Neuronal stem cell (in vitro differentiated cells): ENCODE measurements at regions not wholly inside any gene's neighbourhood (a gene's known extent, or its start where the extent isn't known, plus 50 kb on each side); places are given as distances from the start of the nearest gene placed in this dataset.

Experiments
- DNase-seq: peaks from one replicate; pipeline ENCODE4 v3.0.0-alpha.2; 2013; ENCODE audit warnings: low spot score
- H2AFZ ChIP-seq: one replicate; pipeline ENCODE4 v1.6.1; 2013; ENCODE audit warnings: mild to moderate bottlenecking, low read length, inconsistent platforms
- H2AK5ac ChIP-seq: 2 replicates; pipeline ENCODE4 v1.6.1; 2013; ENCODE audit warnings: low read depth, mild to moderate bottlenecking, inconsistent platforms, low read length, moderate library complexity, mixed read lengths
- H2BK120ac ChIP-seq: 2 replicates; pipeline ENCODE4 v1.6.1; 2013; ENCODE audit warnings: low read depth, mild to moderate bottlenecking, inconsistent platforms, low read length, moderate library complexity, mixed read lengths
- H2BK12ac ChIP-seq: one replicate; pipeline ENCODE4 v1.6.1; 2013; ENCODE audit warnings: low read length, inconsistent platforms
- H2BK15ac ChIP-seq: 2 replicates; pipeline ENCODE4 v1.6.1; 2013; ENCODE audit warnings: mild to moderate bottlenecking, low read length, inconsistent platforms, mixed read lengths
- H2BK5ac ChIP-seq: one replicate; pipeline ENCODE4 v1.6.1; 2013; ENCODE audit warnings: inconsistent platforms, mild to moderate bottlenecking, low read length, moderate library complexity
- H3K14ac ChIP-seq: one replicate; pipeline ENCODE4 v1.6.1; 2013; ENCODE audit warnings: low read length, inconsistent platforms
- H3K18ac ChIP-seq: 2 replicates; pipeline ENCODE4 v1.6.1; 2013; ENCODE audit warnings: low read length, inconsistent platforms
- H3K23ac ChIP-seq: 2 replicates; pipeline ENCODE4 v1.6.1; 2013; ENCODE audit warnings: low read depth, mild to moderate bottlenecking, mixed read lengths, low read length, inconsistent platforms; ENCODE audit not compliant: poor library complexity
- H3K27ac ChIP-seq: replicated peaks from 3 replicates; pipeline ENCODE4 v1.5.1; 2013; ENCODE audit warnings: low read length, inconsistent platforms
- H3K27me3 ChIP-seq, 3 experiments: 2 replicates each; pipeline ENCODE4 v1.6.1; 2013; ENCODE audit warnings: low read length in 3 of 3, mild to moderate bottlenecking in 2 of 3, inconsistent platforms in 1 of 3, low read depth in 1 of 3, mixed read lengths in 1 of 3, moderate library complexity in 1 of 3; ENCODE audit not compliant: control insufficient read depth in 3 of 3, insufficient read depth in 3 of 3
- H3K36me3 ChIP-seq, 2 donors: replicated peaks in 1 of 2; 2 replicates each; pipeline ENCODE4 v1.6.1; 2013; ENCODE audit warnings: low read length in 2 of 2; ENCODE audit not compliant: control insufficient read depth in 2 of 2, insufficient read depth in 2 of 2
- H3K4ac ChIP-seq: 2 replicates; pipeline ENCODE4 v1.6.1; 2013; ENCODE audit warnings: inconsistent platforms, mild to moderate bottlenecking, low read length, moderate library complexity
- H3K4me1 ChIP-seq, 2 donors: 1 replicate in 1 of 2; 2 replicates in 1 of 2; pipeline ENCODE4 v1.6.1; 2013; ENCODE audit warnings: low read length in 2 of 2, low read depth in 1 of 2; ENCODE audit not compliant: control insufficient read depth in 2 of 2, insufficient read depth in 1 of 2
- H3K4me2 ChIP-seq: one replicate; pipeline ENCODE4 v1.6.1; 2013; ENCODE audit warnings: mild to moderate bottlenecking, low read length, inconsistent platforms; ENCODE audit not compliant: insufficient read depth, poor library complexity, severe bottlenecking
- H3K4me3 ChIP-seq, 2 donors: 2 replicates each; pipeline ENCODE4 v1.5.1; 2013; ENCODE audit warnings: low read length in 2 of 2, mild to moderate bottlenecking in 2 of 2, inconsistent platforms in 1 of 2, moderate library complexity in 1 of 2
- H3K79me1 ChIP-seq: one replicate; pipeline ENCODE4 v1.6.1; 2013; ENCODE audit warnings: low read depth, mild to moderate bottlenecking, inconsistent platforms, low read length, moderate library complexity
- H3K9ac ChIP-seq: one replicate; pipeline ENCODE4 v1.6.1; 2013; ENCODE audit warnings: mild to moderate bottlenecking, low read depth, low read length, inconsistent platforms; ENCODE audit not compliant: poor library complexity
- H3K9me3 ChIP-seq, 2 donors: replicated peaks in 1 of 2; 2 replicates each; pipeline versions ENCODE3 to v1.6.1; 2013; ENCODE audit warnings: low read length in 2 of 2, mild to moderate bottlenecking in 2 of 2, inconsistent platforms in 1 of 2, low read depth in 1 of 2, mixed read lengths in 1 of 2, moderate library complexity in 1 of 2; ENCODE audit not compliant: control insufficient read depth in 2 of 2, insufficient read depth in 1 of 2
- H4K8ac ChIP-seq: one replicate; pipeline ENCODE4 v1.6.1; 2013; ENCODE audit warnings: low read depth, mild to moderate bottlenecking, inconsistent platforms, low read length, moderate library complexity
- H4K91ac ChIP-seq: one replicate; pipeline ENCODE4 v1.6.1; 2013; ENCODE audit warnings: low read length, low read depth, mild to moderate bottlenecking, inconsistent platforms; ENCODE audit not compliant: poor library complexity
- WGBS, 2 donors: extraction: QIAGEN DNeasy Blood & Tissue Kit; methylation state at CpG; one replicate each; pipeline ENCODE4 v1.1.7; 2013; ENCODE audit warnings: missing lambda C conversion rate in 2 of 2, mixed read lengths in 1 of 2; ENCODE audit not compliant: insufficient read length in 2 of 2, insufficient replicate concordance in 1 of 2; ENCODE audit errors: extremely low coverage in 2 of 2; 5-methylcytosine and 5-hydroxymethylcytosine counted together

- Histone ChIP-seq H3K23ac (no peak overlapping the region), H3K14ac (no peak overlapping the region), H2AFZ (no peak overlapping the region), H4K8ac (no peak overlapping the region), H4K91ac (no peak overlapping the region), H2BK5ac (no peak overlapping the region), H2AK5ac (no peak overlapping the region), H3K79me1 (no peaks in the 10 kb centered on the region), H3K27me3 (no peaks in the 10 kb centered on the region), H3K27ac (no peak overlapping the region), H2BK15ac (no peak overlapping the region), H3K18ac (no peak overlapping the region), H2BK120ac (no peak overlapping the region), H3K4ac (no peak overlapping the region), H3K9ac (no peak overlapping the region), H2BK12ac (no peak overlapping the region), H3K9me3 (no peaks in the 10 kb centered on the region), H3K4me1 (peaks cover 0 to 1% of the 10 kb centered on the region in 2 donors), H3K36me3 (no peaks in the 10 kb centered on the region), H3K4me3 (no peak overlapping the region), H3K4me2 (no peak overlapping the region)
- no peak for DNase-seq
- WGBS, 2 donors: no CpG with 5 or more reads among the region's 1 CpG
Measured at GRCh38 chr18:55041366-55041765, 82.1 kb upstream of the CCDC68 start.

- H3K4ac ChIP-seq: no peak overlapping the region
- no peak overlapping the region for H2AFZ ChIP-seq
- H3K4me2 ChIP-seq: no peak overlapping the region
- H4K91ac ChIP-seq: no peak overlapping the region
- no peak overlapping the region for H3K23ac ChIP-seq
- no peaks in the 10 kb centered on the region for H3K79me1 ChIP-seq
- WGBS, 2 donors: no CpG with 5 or more reads among the region's 1 CpG
- no peak overlapping the region for H3K9ac ChIP-seq
- no peak overlapping the region for H3K14ac ChIP-seq
- H2BK12ac ChIP-seq: no peak overlapping the region
- H3K4me1 ChIP-seq: peaks cover 0 to 1% of the 10 kb centered on the region in 2 donors
- no peak overlapping the region for H4K8ac ChIP-seq
- H3K36me3 ChIP-seq: no peaks in the 10 kb centered on the region
- H2BK15ac ChIP-seq: no peak overlapping the region
- H2AK5ac ChIP-seq: no peak overlapping the region
- no peak overlapping the region for H3K18ac ChIP-seq
- no peaks in the 10 kb centered on the region for H3K27me3 ChIP-seq
- H2BK120ac ChIP-seq: no peak overlapping the region
- H3K4me3 ChIP-seq: no peak overlapping the region
- H3K27ac ChIP-seq: no peak overlapping the region
- no peaks in the 10 kb centered on the region for H3K9me3 ChIP-seq
- DNase-seq: no peak
- no peak overlapping the region for H2BK5ac ChIP-seq
Measured at GRCh38 chr18:55038162-55038561, 78.9 kb upstream of the CCDC68 start.

DNA sequence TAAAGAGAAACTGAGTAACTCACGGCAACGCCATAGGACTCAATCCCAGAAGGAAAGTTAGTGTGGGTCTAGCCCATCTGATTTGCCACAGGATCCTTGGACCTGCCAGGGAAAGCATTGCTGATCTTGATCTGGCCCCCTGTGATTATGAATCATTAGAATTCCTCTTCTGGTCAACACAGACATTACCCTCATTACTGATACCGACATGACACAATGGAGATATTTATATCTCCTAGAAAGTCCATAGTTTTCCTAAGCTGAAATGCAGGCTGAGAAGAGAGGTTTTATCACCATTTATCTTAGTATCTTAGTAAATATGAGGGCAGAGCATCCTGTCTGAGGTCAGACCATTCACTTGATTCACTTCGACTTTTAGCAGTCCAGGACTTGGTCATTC lies 75.5 kb upstream of the CCDC68 start:
- Histone ChIP-seq H3K27me3 (no peaks in the 10 kb centered on the region), H2AFZ (no peak overlapping the region), H3K9me3 (no peaks in the 10 kb centered on the region), H2BK15ac (no peak overlapping the region), H3K36me3 (no peaks in the 10 kb centered on the region), H2BK120ac (no peak overlapping the region), H3K4ac (no peak overlapping the region), H2BK5ac (no peak overlapping the region), H3K23ac (no peak overlapping the region), H3K4me1 (no peaks in the 10 kb centered on the region), H3K4me3 (no peak overlapping the region), H4K91ac (no peak overlapping the region), H3K79me1 (no peaks in the 10 kb centered on the region), H3K14ac (no peak overlapping the region), H3K27ac (no peak overlapping the region), H3K9ac (no peak overlapping the region), H2AK5ac (no peak overlapping the region), H3K4me2 (no peak overlapping the region), H2BK12ac (no peak overlapping the region), H4K8ac (no peak overlapping the region), H3K18ac (no peak overlapping the region)
- no CpG with 5 or more reads among the region's 4 CpGs for WGBS, 2 donors
- DNase-seq: no peak

- H3K79me1 ChIP-seq: no peaks in the 10 kb centered on the region
- H4K91ac ChIP-seq: no peak overlapping the region
- H3K18ac ChIP-seq: no peak overlapping the region
- no peak overlapping the region for H2BK12ac ChIP-seq
- H3K23ac ChIP-seq: no peak overlapping the region
- no peak overlapping the region for H2AFZ ChIP-seq
- H3K9ac ChIP-seq: no peak overlapping the region
- no peak overlapping the region for H3K27ac ChIP-seq
- H3K36me3 ChIP-seq: no peaks in the 10 kb centered on the region
- H2BK15ac ChIP-seq: no peak overlapping the region
- H3K27me3 ChIP-seq: no peaks in the 10 kb centered on the region
- no peak overlapping the region for H2AK5ac ChIP-seq
- no peaks in the 10 kb centered on the region for H3K4me1 ChIP-seq
- no CpG with 5 or more reads among the region's 5 CpGs for WGBS, 2 donors
- DNase-seq: no peak
- H3K9me3 ChIP-seq: no peaks in the 10 kb centered on the region
- no peak overlapping the region for H4K8ac ChIP-seq
- H3K4ac ChIP-seq: no peak overlapping the region
- H2BK120ac ChIP-seq: no peak overlapping the region
- no peak overlapping the region for H2BK5ac ChIP-seq
- H3K4me2 ChIP-seq: no peak overlapping the region
- H3K14ac ChIP-seq: no peak overlapping the region
- H3K4me3 ChIP-seq: no peak overlapping the region
Measured at GRCh38 chr18:55031979-55032378, 72.7 kb upstream of the CCDC68 start.
